Lower leg skin (tissue), 4 donors: ENCODE measurements at regions not wholly inside any gene's neighbourhood (a gene's known extent, or its start where the extent isn't known, plus 50 kb on each side); places are given as distances from the start of the nearest gene placed in this dataset.

Source experiments
- DNase-seq, 2 donors: peaks; one replicate each; pipeline ENCODE4 v3.0.0-alpha.2; 2019; ENCODE audit warnings: low spot score in 2 of 2
- H3K4me3 ChIP-seq: fragments of 200-600 bp; sonication (generic); 2 replicates; pipeline ENCODE4 v1.5.1; 2017; ENCODE audit warnings: mild to moderate bottlenecking, low read depth; ENCODE audit not compliant: poor library complexity, severe bottlenecking
- CTCF ChIP-seq, 3 donors: fragments of 450-650 bp; IDR thresholded peaks; one replicate each; pipeline ENCODE4 v1.5.1; 2016; ENCODE audit warnings: antibody characterized with exemption in 3 of 3, mild to moderate bottlenecking in 3 of 3, moderate library complexity in 2 of 3
- POLR2A ChIP-seq, 2 donors: fragments of 450-650 bp; IDR thresholded peaks; one replicate each; pipeline ENCODE4 v1.6.1; 2016 to 2017; ENCODE audit warnings: antibody characterized with exemption in 2 of 2, mild to moderate bottlenecking in 1 of 2, moderate library complexity in 1 of 2
- WGBS, 2 donors: methylation state at CpG; one replicate each; pipeline ENCODE4 v1.1.5; 2018; 5-methylcytosine and 5-hydroxymethylcytosine counted together
- intact Hi-C: fragments of 100-400 bp; cut with DNase I; formaldehyde crosslinking; loops from one replicate; pipeline ENCODE4 v1.15.0; 2023; ENCODE audit warnings: low total_unique reads

GRCh38 chr18:65544701-65545100, 206.1 kb upstream of the CDH7 start:
- no peak for DNase-seq
- no peak overlapping the region for H3K4me3 ChIP-seq
- intact Hi-C loops: no loop called here
- 66 to 73% methylated on average over 6 of the region's 6 CpGs for WGBS, 2 donors
- no peak for TF ChIP-seq POLR2A (IDR thresholded peaks at IDR 0.05)
- TF ChIP-seq CTCF (IDR thresholded peaks at IDR 0.05): no peak

GRCh38 chr18:65527879-65528633, 222.8 kb upstream of the CDH7 start:
- no peak for DNase-seq
- TF ChIP-seq CTCF (IDR thresholded peaks at IDR 0.05) (no peak), POLR2A (IDR thresholded peaks at IDR 0.05) (no peak)
- H3K4me3 ChIP-seq: no peak overlapping the region
- 44 to 50% methylated on average over 4 of the region's 4 CpGs for WGBS, 2 donors
- intact Hi-C loops: no loop called here

- DNase-seq: no peak
- TF ChIP-seq CTCF (IDR thresholded peaks at IDR 0.05): no peak
- no peak for TF ChIP-seq POLR2A (IDR thresholded peaks at IDR 0.05)
- WGBS, 2 donors: 71 to 79% methylated on average over 1 of the region's 1 CpG
- intact Hi-C loops: no loop called here
- H3K4me3 ChIP-seq: no peak overlapping the region
These were observed 224.7 kb upstream of the CDH7 start for GRCh38 chr18:65526099-65526498.

- WGBS, 2 donors: 91 to 100% methylated on average over 3 of the region's 3 CpGs
- DNase-seq: no peak
These were observed 227.4 kb upstream of the CDH7 start for GRCh38 chr18:65523461-65523860.

GRCh38 chr18:65522907-65523306, 227.9 kb upstream of the CDH7 start:
- WGBS, 2 donors: 80 to 81% methylated on average over 4 of the region's 4 CpGs
- intact Hi-C loops: no loop called here
- no peak for DNase-seq
- no peak for TF ChIP-seq CTCF (IDR thresholded peaks at IDR 0.05)
- no peak overlapping the region for H3K4me3 ChIP-seq

More at GRCh38 chr18:65523461-65523860, 227.4 kb upstream of the CDH7 start:
- no peak overlapping the region for H3K4me3 ChIP-seq
- no peak for TF ChIP-seq CTCF (IDR thresholded peaks at IDR 0.05)
- TF ChIP-seq POLR2A (IDR thresholded peaks at IDR 0.05): no peak
- intact Hi-C loops: no loop called here

GRCh38 chr18:65516209-65516608, 234.6 kb upstream of the CDH7 start:
- intact Hi-C loops: no loop called here
- H3K4me3 ChIP-seq: no peak overlapping the region
- no peak for TF ChIP-seq CTCF (IDR thresholded peaks at IDR 0.05)
- TF ChIP-seq POLR2A (IDR thresholded peaks at IDR 0.05): no peak
- no peak for DNase-seq
- WGBS, 2 donors: 85 to 89% methylated on average over 5 of the region's 5 CpGs
